GM12878 (cell line): ENCODE measurements at regions not wholly inside any gene's neighbourhood (a gene's known extent, or its start where the extent isn't known, plus 50 kb on each side); places are given as distances from the start of the nearest gene placed in this dataset.

Source experiments
- ATAC-seq: fragments of 200-7000 bp; cut with Tn5 transposase; 3 replicates; pipeline ENCODE4 v1.9.1; 2020; ENCODE audit warnings: mild to moderate bottlenecking, moderate library complexity
- BruUV-seq: library from RNA; stranded (reverse); fragments of 400-500 nt; replicated peaks from 2 replicates; lab custom pipeline; 2021; lab: Mats Ljungman, UMichigan
- CTCF ChIA-PET: fragments of 300-600 bp; sonication (Branson Sonifier 250); formaldehyde crosslinking; extraction: SDS; loops from one replicate; lab custom pipeline; 2021; ENCODE audit warnings: inconsistent platforms; lab: Yijun Ruan, JAX
- POLR2A ChIA-PET: fragments of 350-600 bp; formaldehyde crosslinking; extraction: SDS; loops from one replicate; lab custom pipeline; 2021; ENCODE audit warnings: inconsistent platforms; lab: Charles Lee
- RAD21 ChIA-PET: fragments of 300-600 bp; sonication (Branson Sonifier 250); formaldehyde crosslinking; loops from one replicate; lab custom pipeline; 2023; ENCODE audit warnings: antibody characterized with exemption; ENCODE audit not compliant: unreplicated experiment; lab: Charles Lee
- SMC1A ChIA-PET: fragments of 300-600 bp; sonication (Branson Sonifier 250); formaldehyde crosslinking; loops from one replicate; lab custom pipeline; 2023; ENCODE audit not compliant: unreplicated experiment, uncharacterized antibody; lab: Charles Lee
- DNase-seq: peaks from one replicate; pipeline ENCODE4 v3.0.0-alpha.2; 2011; ENCODE audit warnings: low read depth, low spot score
- FAIRE-seq: peaks from 3 replicates; lab custom pipeline; 2011; peaks lifted over from hg19 to GRCh38; lab: Jason Lieb, UNC
- H2AFZ ChIP-seq: 2 replicates; pipeline ENCODE4 v1.6.0; 2011; ENCODE audit warnings: low read depth, low read length, control low read depth; ENCODE audit not compliant: control insufficient read depth
- H3K27ac ChIP-seq: 2 replicates; pipeline ENCODE4 v1.5.1; 2011; ENCODE audit warnings: control low read depth; ENCODE audit not compliant: control insufficient read depth, insufficient read depth
- H3K27me3 ChIP-seq, 2 experiments: replicated peaks in 1 of 2; 2 replicates each; pipeline versions ENCODE4 v1.6.0 to v1.6.1; 2011; ENCODE audit warnings: low read length in 1 of 2; ENCODE audit not compliant: control insufficient read depth in 2 of 2, insufficient read depth in 2 of 2
- H3K36me3 ChIP-seq, 2 experiments: 2 replicates each; pipeline ENCODE4 v1.5.1; 2011; ENCODE audit warnings: low read length in 1 of 2; ENCODE audit not compliant: control insufficient read depth in 2 of 2, insufficient read depth in 2 of 2
- H3K4me1 ChIP-seq: 2 replicates; pipeline ENCODE4 v1.6.1; 2011; ENCODE audit warnings: mild to moderate bottlenecking, low read length, moderate library complexity, mixed read lengths; ENCODE audit not compliant: control insufficient read depth, insufficient read depth
- H3K4me2 ChIP-seq: 2 replicates; pipeline ENCODE4 v1.6.0; 2011; ENCODE audit warnings: control low read depth; ENCODE audit not compliant: control insufficient read depth, insufficient read depth
- H3K4me3 ChIP-seq: fragments of 200-600 bp; sonication (generic); 2 replicates; pipeline ENCODE4 v1.5.1; 2016
- H3K79me2 ChIP-seq: 2 replicates; pipeline ENCODE4 v1.6.0; 2011; ENCODE audit warnings: low read length; ENCODE audit not compliant: control insufficient read depth, insufficient read depth
- H3K9ac ChIP-seq: 2 replicates; pipeline ENCODE4 v1.8.0; 2011; ENCODE audit warnings: low read length, control low read depth, mixed read lengths; ENCODE audit not compliant: control insufficient read depth, insufficient read depth
- H3K9me3 ChIP-seq: replicated peaks from 3 replicates; pipeline ENCODE4 v1.5.1; 2011; ENCODE audit warnings: mild to moderate bottlenecking, low read length; ENCODE audit not compliant: control insufficient read depth, insufficient read depth
- H4K20me1 ChIP-seq: 2 replicates; pipeline ENCODE4 v1.6.0; 2011; ENCODE audit not compliant: control insufficient read depth, insufficient read depth
- BCL11A ChIP-seq: IDR thresholded peaks from 2 replicates; pipeline ENCODE4 v1.6.1; 2011; ENCODE audit warnings: low read depth, low read length
- CEBPB ChIP-seq, 2 experiments: fragments of 150-350 bp in 1 of 2; IDR thresholded peaks; 2 replicates each; pipeline ENCODE4 v1.6.1; 2012 to 2014; ENCODE audit warnings: low read depth in 2 of 2, low read length in 2 of 2, borderline replicate concordance in 1 of 2, inconsistent platforms in 1 of 2
- IRF4 ChIP-seq: IDR thresholded peaks from 2 replicates; pipeline ENCODE4 v1.6.1; 2011; ENCODE audit warnings: low read depth, low read length
- NBN ChIP-seq: fragments of 450-650 bp; IDR thresholded peaks from 2 replicates; pipeline ENCODE4 v1.6.1; 2016
- POLR2AphosphoS2 ChIP-seq: IDR thresholded peaks from 2 replicates; pipeline ENCODE4 v1.6.1; 2011; ENCODE audit warnings: low read depth, mild to moderate bottlenecking, low read length, improper control_type of control experiment, moderate library complexity
- PRDM15 ChIP-seq: fragments of 450-650 bp; formaldehyde crosslinking; IDR thresholded peaks from 2 replicates; pipeline ENCODE4 v1.4.0; 2020; ENCODE audit warnings: mild to moderate bottlenecking, moderate library complexity
- RAD21 ChIP-seq: IDR thresholded peaks from 2 replicates; pipeline ENCODE4 v1.6.1; 2011; ENCODE audit warnings: mild to moderate bottlenecking, low read depth, low read length, moderate library complexity; ENCODE audit not compliant: insufficient read depth
- WGBS: methylation state at CpG from one replicate; pipeline ENCODE4 v1.1.6; 2016; ENCODE audit warnings: low lambda C conversion rate; ENCODE audit not compliant: insufficient replicate concordance, insufficient coverage; ENCODE audit errors: missing lambda C conversion rate; 5-methylcytosine and 5-hydroxymethylcytosine counted together
- in situ Hi-C: fragments of 300-500 bp; cut with MboI; formaldehyde crosslinking; loops from 9 replicates; pipeline ENCODE4 v1.14.3; 2018; ENCODE audit warnings: mixed read lengths
- intact Hi-C: fragments of 100-400 bp; cut with micrococcal nuclease; formaldehyde crosslinking; loops from one replicate; pipeline ENCODE4 v1.14.2; 2022; ENCODE audit not compliant: unreplicated experiment

GRCh38 chr3:194998417-194998816 lies 272.5 kb downstream of the XXYLT1 start:
- TF ChIP-seq CEBPB (IDR thresholded peaks at IDR 0.05; ENCODE audit: borderline replicate concordance in 1 of 2, low read depth in 2 of 2, low read length in 2 of 2), result no peak
- TF ChIP-seq RAD21, result no peak
- TF ChIP-seq IRF4, result no peak
- TF ChIP-seq NBN, result no peak
- TF ChIP-seq PRDM15, result no peak
- TF ChIP-seq BCL11A, result no peak
- no peak for TF ChIP-seq POLR2AphosphoS2
- ChIA-PET SMC1A (interaction anchor here (1.7 kb wide), 1 partner anchor 11 kb away, joined by 7 read pairs; no protein-coding TSS in a partner anchor), CTCF (no interaction called here), RAD21 (no interaction called here), POLR2A (no interaction called here)
- H3K4me3 ChIP-seq, result no peak overlapping the region
- ATAC-seq, result no peak
- H3K27ac ChIP-seq, result no peak overlapping the region
- H3K27me3 ChIP-seq, result peaks cover 0 to 2% of the 10 kb centered on the region in 2 experiments; a peak in 3 of 4 replicates
- no peak overlapping the region for H3K4me2 ChIP-seq
- no peak overlapping the region for H3K9ac ChIP-seq
- no peaks in the 10 kb centered on the region for H3K36me3 ChIP-seq
- H3K4me1 ChIP-seq, result no peaks in the 10 kb centered on the region
- H2AFZ ChIP-seq, result no peak overlapping the region
- H3K9me3 ChIP-seq, result no peaks in the 10 kb centered on the region
- no TSS peak for BruUV-seq
- intact Hi-C loops, result no loop called here
- H3K79me2 ChIP-seq, result no peaks in the 10 kb centered on the region
- in situ Hi-C loops, result no loop called here
- FAIRE-seq, result no peak
- 42% methylated on average over 6 of the region's 6 CpGs for WGBS
- no peak for DNase-seq
- H4K20me1 ChIP-seq, result no peaks in the 10 kb centered on the region
